SK-N-SH treated with all-trans-retinoic acid at 6 μM for 48 hours (cell line): ENCODE measurements at regions not wholly inside any gene's neighbourhood (a gene's known extent, or its start where the extent isn't known, plus 50 kb on each side); places are given as distances from the start of the nearest gene placed in this dataset.

Experiments
- ARNTL ChIP-seq: fragments of 450-650 bp; formaldehyde crosslinking; IDR thresholded peaks from 2 replicates; pipeline ENCODE4 v1.5.0; 2020; ENCODE audit warnings: low read depth, mild to moderate bottlenecking, moderate library complexity, borderline replicate concordance
- GLIS3 ChIP-seq: fragments of 250-450 bp; sonication (Bioruptor Pico); IDR thresholded peaks from 2 replicates; pipeline ENCODE4 v1.5.0; 2020; ENCODE audit warnings: mild to moderate bottlenecking, moderate library complexity
- RARB ChIP-seq: fragments of 250-450 bp; sonication (Bioruptor Pico); IDR thresholded peaks from 2 replicates; pipeline ENCODE4 v1.8.0; 2021; ENCODE audit warnings: mild to moderate bottlenecking, moderate library complexity
- ZFP30 ChIP-seq: fragments of 450-650 bp; formaldehyde crosslinking; IDR thresholded peaks from 2 replicates; pipeline ENCODE4 v1.5.0; 2022; ENCODE audit warnings: mild to moderate bottlenecking, moderate library complexity
- TF ChIP-seq, protein P1 (sequence below): fragments of 250-450 bp; sonication (Bioruptor Pico); IDR thresholded peaks from 2 replicates; pipeline ENCODE4 v1.8.0; 2020; ENCODE audit warnings: mild to moderate bottlenecking, moderate library complexity, borderline replicate concordance

DNA sequence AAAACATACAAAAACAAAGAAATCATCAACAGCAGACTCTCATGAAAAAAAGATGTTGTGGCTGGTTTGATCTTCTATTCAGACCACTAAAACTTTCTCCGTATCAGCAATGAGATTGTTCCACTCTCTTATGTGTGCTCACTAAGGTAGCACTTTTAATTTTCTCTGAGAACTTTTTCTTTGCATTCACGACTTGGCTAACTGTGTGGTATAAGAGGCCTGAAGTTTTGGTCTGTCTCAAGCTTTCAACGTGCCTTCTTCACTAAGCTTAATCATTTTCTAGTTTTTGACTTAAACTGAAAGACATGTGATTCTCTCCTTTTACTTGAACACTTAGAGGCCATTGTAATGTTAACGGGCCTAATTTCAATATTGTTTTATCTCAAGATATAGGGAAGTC, 1231.6 kb downstream of the SORCS3 start:
- TF ChIP-seq RARB (CRISPR knock-in tag) = no peak
- TF ChIP-seq ARNTL (CRISPR knock-in tag) = no peak
- TF ChIP-seq ZFP30 (CRISPR knock-in tag) = no peak
- TF ChIP-seq, protein P1, sequence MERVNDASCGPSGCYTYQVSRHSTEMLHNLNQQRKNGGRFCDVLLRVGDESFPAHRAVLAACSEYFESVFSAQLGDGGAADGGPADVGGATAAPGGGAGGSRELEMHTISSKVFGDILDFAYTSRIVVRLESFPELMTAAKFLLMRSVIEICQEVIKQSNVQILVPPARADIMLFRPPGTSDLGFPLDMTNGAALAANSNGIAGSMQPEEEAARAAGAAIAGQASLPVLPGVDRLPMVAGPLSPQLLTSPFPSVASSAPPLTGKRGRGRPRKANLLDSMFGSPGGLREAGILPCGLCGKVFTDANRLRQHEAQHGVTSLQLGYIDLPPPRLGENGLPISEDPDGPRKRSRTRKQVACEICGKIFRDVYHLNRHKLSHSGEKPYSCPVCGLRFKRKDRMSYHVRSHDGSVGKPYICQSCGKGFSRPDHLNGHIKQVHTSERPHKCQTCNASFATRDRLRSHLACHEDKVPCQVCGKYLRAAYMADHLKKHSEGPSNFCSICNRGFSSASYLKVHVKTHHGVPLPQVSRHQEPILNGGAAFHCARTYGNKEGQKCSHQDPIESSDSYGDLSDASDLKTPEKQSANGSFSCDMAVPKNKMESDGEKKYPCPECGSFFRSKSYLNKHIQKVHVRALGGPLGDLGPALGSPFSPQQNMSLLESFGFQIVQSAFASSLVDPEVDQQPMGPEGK (CRISPR knock-in tag) = no peak
- TF ChIP-seq GLIS3 = no peak
